ENCODE measurements at regions not wholly inside any gene's neighbourhood (a gene's known extent, or its start where the extent isn't known, plus 50 kb on each side); places are given as distances from the start of the nearest gene placed in this dataset.

GRCh38 chr3:178042376-178042775 lies 493.9 kb upstream of the KCNMB2 start:
- WGBS, result 93% methylated on average over 3 of the region's 3 CpGs
- H3K27ac ChIP-seq (ENCODE audit: low read depth), result no peak overlapping the region
- no peaks in the 10 kb centered on the region for H3K36me3 ChIP-seq (ENCODE audit: insufficient read depth)
- H3K4me3 ChIP-seq (ENCODE audit: low read depth, low read length), result no peak overlapping the region
- no peak for DNase-seq (ENCODE audit: extremely low spot score)
- H3K4me1 ChIP-seq (ENCODE audit: insufficient read depth), result no peaks in the 10 kb centered on the region

- Histone ChIP-seq H3K27ac (ENCODE audit: low read depth) (no peak overlapping the region), H3K4me3 (ENCODE audit: low read depth, low read length) (no peak overlapping the region), H3K36me3 (ENCODE audit: insufficient read depth) (no peaks in the 10 kb centered on the region), H3K4me1 (ENCODE audit: insufficient read depth) (no peaks in the 10 kb centered on the region)
- WGBS, result 88% methylated on average over 3 of the region's 3 CpGs
- DNase-seq (ENCODE audit: extremely low spot score), result no peak
Measured at GRCh38 chr3:178043084-178043483, 493.2 kb upstream of the KCNMB2 start.

GRCh38 chr3:178044320-178044719 lies 491.9 kb upstream of the KCNMB2 start:
- Histone ChIP-seq H3K4me1 (ENCODE audit: insufficient read depth) (no peaks in the 10 kb centered on the region), H3K36me3 (ENCODE audit: insufficient read depth) (no peaks in the 10 kb centered on the region), H3K4me3 (ENCODE audit: low read depth, low read length) (no peak overlapping the region), H3K27ac (ENCODE audit: low read depth) (no peak overlapping the region)
- no peak for DNase-seq (ENCODE audit: extremely low spot score)
- WGBS, result 95% methylated on average over 2 of the region's 2 CpGs

- no peak for DNase-seq (ENCODE audit: extremely low spot score)
- WGBS, result 90% methylated on average over 3 of the region's 3 CpGs
- Histone ChIP-seq H3K36me3 (ENCODE audit: insufficient read depth) (no peaks in the 10 kb centered on the region), H3K4me3 (ENCODE audit: low read depth, low read length) (no peak overlapping the region), H3K27ac (ENCODE audit: low read depth) (no peak overlapping the region), H3K4me1 (ENCODE audit: insufficient read depth) (no peaks in the 10 kb centered on the region)
Measured at GRCh38 chr3:178047496-178047895, 488.7 kb upstream of the KCNMB2 start.

GRCh38 chr3:178048768-178049167 lies 487.5 kb upstream of the KCNMB2 start:
- Histone ChIP-seq H3K4me1 (ENCODE audit: insufficient read depth) (no peaks in the 10 kb centered on the region), H3K36me3 (ENCODE audit: insufficient read depth) (no peaks in the 10 kb centered on the region), H3K27ac (ENCODE audit: low read depth) (no peak overlapping the region), H3K4me3 (ENCODE audit: low read depth, low read length) (no peak overlapping the region)
- 59% methylated on average over 3 of the region's 3 CpGs for WGBS
- DNase-seq (ENCODE audit: extremely low spot score), result no peak

GRCh38 chr3:178054471-178054870 lies 481.8 kb upstream of the KCNMB2 start:
- no peak overlapping the region for H3K4me3 ChIP-seq (ENCODE audit: low read depth, low read length)
- peaks cover 1% of the 10 kb centered on the region for H3K4me1 ChIP-seq (ENCODE audit: insufficient read depth)
- no peak overlapping the region for H3K27ac ChIP-seq (ENCODE audit: low read depth)
- DNase-seq (ENCODE audit: extremely low spot score), result no peak
- H3K36me3 ChIP-seq (ENCODE audit: insufficient read depth), result no peaks in the 10 kb centered on the region
- 80% methylated on average over 3 of the region's 3 CpGs for WGBS

GRCh38 chr3:178055939-178056338 lies 480.3 kb upstream of the KCNMB2 start:
- 86% methylated on average over 2 of the region's 2 CpGs for WGBS
- no peak for DNase-seq (ENCODE audit: extremely low spot score)
- Histone ChIP-seq H3K4me3 (ENCODE audit: low read depth, low read length) (no peak overlapping the region), H3K36me3 (ENCODE audit: insufficient read depth) (no peaks in the 10 kb centered on the region), H3K4me1 (ENCODE audit: insufficient read depth) (peaks cover 1% of the 10 kb centered on the region), H3K27ac (ENCODE audit: low read depth) (no peak overlapping the region)

GRCh38 chr3:178056868-178057267 lies 479.4 kb upstream of the KCNMB2 start:
- H3K36me3 ChIP-seq (ENCODE audit: insufficient read depth), result no peaks in the 10 kb centered on the region

GRCh38 chr3:178058629-178059028 lies 477.6 kb upstream of the KCNMB2 start:
- H3K36me3 ChIP-seq (ENCODE audit: insufficient read depth), result no peaks in the 10 kb centered on the region

More at GRCh38 chr3:178056868-178057267, 479.4 kb upstream of the KCNMB2 start:
- no peak overlapping the region for H3K27ac ChIP-seq (ENCODE audit: low read depth)
- WGBS, result 98% methylated on average over 1 of the region's 1 CpG
- H3K4me3 ChIP-seq (ENCODE audit: low read depth, low read length), result no peak overlapping the region
- DNase-seq (ENCODE audit: extremely low spot score), result no peak
- H3K4me1 ChIP-seq (ENCODE audit: insufficient read depth), result peaks cover 1% of the 10 kb centered on the region

GRCh38 chr3:178059119-178059518 lies 477.1 kb upstream of the KCNMB2 start:
- no peak for DNase-seq (ENCODE audit: extremely low spot score)
- no peak overlapping the region for H3K4me3 ChIP-seq (ENCODE audit: low read depth, low read length)
- peaks cover 1% of the 10 kb centered on the region for H3K4me1 ChIP-seq (ENCODE audit: insufficient read depth)
- H3K27ac ChIP-seq (ENCODE audit: low read depth), result no peak overlapping the region
- no peaks in the 10 kb centered on the region for H3K36me3 ChIP-seq (ENCODE audit: insufficient read depth)

More at GRCh38 chr3:178058629-178059028, 477.6 kb upstream of the KCNMB2 start:
- DNase-seq (ENCODE audit: extremely low spot score), result no peak
- Histone ChIP-seq H3K4me3 (ENCODE audit: low read depth, low read length) (no peak overlapping the region), H3K4me1 (ENCODE audit: insufficient read depth) (peaks cover 1% of the 10 kb centered on the region), H3K27ac (ENCODE audit: low read depth) (no peak overlapping the region)
- WGBS, result 65% methylated on average over 6 of the region's 6 CpGs

- Histone ChIP-seq H3K4me3 (ENCODE audit: low read depth, low read length) (peak overlapping the region; percentile 26), H3K27ac (ENCODE audit: low read depth) (no peak overlapping the region)
- 62% methylated on average over 6 of the region's 6 CpGs for WGBS
Measured at GRCh38 chr3:178059836-178060235, 476.4 kb upstream of the KCNMB2 start.

GRCh38 chr3:178060407-178060806 lies 475.8 kb upstream of the KCNMB2 start:
- peaks cover 1% of the 10 kb centered on the region for H3K4me1 ChIP-seq (ENCODE audit: insufficient read depth)
- no peaks in the 10 kb centered on the region for H3K36me3 ChIP-seq (ENCODE audit: insufficient read depth)
- no peak overlapping the region for H3K4me3 ChIP-seq (ENCODE audit: low read depth, low read length)
- no peak overlapping the region for H3K27ac ChIP-seq (ENCODE audit: low read depth)
- no peak for DNase-seq (ENCODE audit: extremely low spot score)
- WGBS, result 32% methylated on average over 2 of the region's 2 CpGs

More at GRCh38 chr3:178059836-178060235, 476.4 kb upstream of the KCNMB2 start:
- H3K36me3 ChIP-seq (ENCODE audit: insufficient read depth), result no peaks in the 10 kb centered on the region
- peaks cover 1% of the 10 kb centered on the region for H3K4me1 ChIP-seq (ENCODE audit: insufficient read depth)
- no peak for DNase-seq (ENCODE audit: extremely low spot score)

- H3K4me3 ChIP-seq (ENCODE audit: low read depth, low read length), result no peak overlapping the region
- WGBS, result 85% methylated on average over 1 of the region's 1 CpG
- H3K27ac ChIP-seq (ENCODE audit: low read depth), result no peak overlapping the region
- H3K36me3 ChIP-seq (ENCODE audit: insufficient read depth), result no peaks in the 10 kb centered on the region
- DNase-seq (ENCODE audit: extremely low spot score), result no peak
- H3K4me1 ChIP-seq (ENCODE audit: insufficient read depth), result peaks cover 1% of the 10 kb centered on the region
Measured at GRCh38 chr3:178062126-178062525, 474.1 kb upstream of the KCNMB2 start.

- no peak for DNase-seq (ENCODE audit: extremely low spot score)
- WGBS, result 63% methylated on average over 1 of the region's 1 CpG
- Histone ChIP-seq H3K4me3 (ENCODE audit: low read depth, low read length) (no peak overlapping the region), H3K27ac (ENCODE audit: low read depth) (no peak overlapping the region), H3K36me3 (ENCODE audit: insufficient read depth) (no peaks in the 10 kb centered on the region), H3K4me1 (ENCODE audit: insufficient read depth) (peaks cover 1% of the 10 kb centered on the region)
Measured at GRCh38 chr3:178063461-178063860, 472.8 kb upstream of the KCNMB2 start.

- 34% methylated on average over 1 of the region's 1 CpG for WGBS
- no peak for DNase-seq (ENCODE audit: extremely low spot score)
- Histone ChIP-seq H3K4me1 (ENCODE audit: insufficient read depth) (no peaks in the 10 kb centered on the region), H3K4me3 (ENCODE audit: low read depth, low read length) (no peak overlapping the region), H3K27ac (ENCODE audit: low read depth) (no peak overlapping the region), H3K36me3 (ENCODE audit: insufficient read depth) (no peaks in the 10 kb centered on the region)
Measured at GRCh38 chr3:178067721-178068120, 468.5 kb upstream of the KCNMB2 start.

All from urinary bladder (tissue), 3 donors.